ENCODE measurements at regions not wholly inside any gene's neighbourhood (a gene's known extent, or its start where the extent isn't known, plus 50 kb on each side); places are given as distances from the start of the nearest gene placed in this dataset.

DNA sequence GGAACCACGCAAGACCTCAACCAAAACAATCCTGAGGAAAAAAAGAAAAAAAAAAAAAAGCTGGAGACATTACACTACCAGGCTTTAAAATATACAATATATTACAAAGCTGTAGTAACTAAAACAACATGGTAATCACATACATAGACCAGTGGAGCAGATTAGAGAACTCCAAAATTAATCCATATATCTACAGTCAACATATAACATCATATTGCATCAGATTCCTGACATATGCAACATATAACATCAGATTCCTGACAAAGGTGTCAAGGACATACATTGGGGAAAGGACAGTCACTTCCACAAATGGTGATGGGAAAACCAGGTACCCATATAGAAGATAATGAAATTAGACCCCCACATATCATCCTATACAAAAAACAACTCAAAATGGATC is 145.8 kb downstream of the BTG1 start:
- Histone ChIP-seq H2AFZ (ENCODE audit: low read depth, low read length) (no peak overlapping the region), H3K4me3 (ENCODE audit: low read depth in 1 of 2, low read length in 2 of 2) (no peak overlapping the region), H3K27me3 (ENCODE audit: insufficient read depth, low read length, poor library complexity) (no peaks in the 10 kb centered on the region), H4K20me1 (ENCODE audit: insufficient read depth, low read length) (no peaks in the 10 kb centered on the region), H3K4me2 (ENCODE audit: insufficient read depth, low read length) (no peak overlapping the region), H3K9ac (ENCODE audit: low read depth, low read length) (no peak overlapping the region), H3K9me3 (ENCODE audit: insufficient read depth, low read length, severe bottlenecking) (peaks cover 5% of the 10 kb centered on the region), H3K4me1 (ENCODE audit: insufficient read depth, low read length) (no peaks in the 10 kb centered on the region; the same call in 1 of the 2 replicates), H3K27ac (ENCODE audit: low read length) (no peak overlapping the region), H3K79me2 (ENCODE audit: insufficient read depth, low read length) (no peaks in the 10 kb centered on the region), H3K36me3 (ENCODE audit: insufficient read depth, low read length) (no peaks in the 10 kb centered on the region)
- no peak for DNase-seq
- TF ChIP-seq EZH2 (IDR thresholded peaks at IDR 0.05; ENCODE audit: borderline replicate concordance, low read depth, low read length, severe bottlenecking): no peak
- TF ChIP-seq, protein P1, sequence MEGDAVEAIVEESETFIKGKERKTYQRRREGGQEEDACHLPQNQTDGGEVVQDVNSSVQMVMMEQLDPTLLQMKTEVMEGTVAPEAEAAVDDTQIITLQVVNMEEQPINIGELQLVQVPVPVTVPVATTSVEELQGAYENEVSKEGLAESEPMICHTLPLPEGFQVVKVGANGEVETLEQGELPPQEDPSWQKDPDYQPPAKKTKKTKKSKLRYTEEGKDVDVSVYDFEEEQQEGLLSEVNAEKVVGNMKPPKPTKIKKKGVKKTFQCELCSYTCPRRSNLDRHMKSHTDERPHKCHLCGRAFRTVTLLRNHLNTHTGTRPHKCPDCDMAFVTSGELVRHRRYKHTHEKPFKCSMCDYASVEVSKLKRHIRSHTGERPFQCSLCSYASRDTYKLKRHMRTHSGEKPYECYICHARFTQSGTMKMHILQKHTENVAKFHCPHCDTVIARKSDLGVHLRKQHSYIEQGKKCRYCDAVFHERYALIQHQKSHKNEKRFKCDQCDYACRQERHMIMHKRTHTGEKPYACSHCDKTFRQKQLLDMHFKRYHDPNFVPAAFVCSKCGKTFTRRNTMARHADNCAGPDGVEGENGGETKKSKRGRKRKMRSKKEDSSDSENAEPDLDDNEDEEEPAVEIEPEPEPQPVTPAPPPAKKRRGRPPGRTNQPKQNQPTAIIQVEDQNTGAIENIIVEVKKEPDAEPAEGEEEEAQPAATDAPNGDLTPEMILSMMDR (IDR thresholded peaks at IDR 0.05; ENCODE audit: borderline replicate concordance, extremely low read depth, low read length, poor library complexity, severe bottlenecking): no peak
- no peak for ATAC-seq (ENCODE audit: insufficient read depth, low read depth)

DNA sequence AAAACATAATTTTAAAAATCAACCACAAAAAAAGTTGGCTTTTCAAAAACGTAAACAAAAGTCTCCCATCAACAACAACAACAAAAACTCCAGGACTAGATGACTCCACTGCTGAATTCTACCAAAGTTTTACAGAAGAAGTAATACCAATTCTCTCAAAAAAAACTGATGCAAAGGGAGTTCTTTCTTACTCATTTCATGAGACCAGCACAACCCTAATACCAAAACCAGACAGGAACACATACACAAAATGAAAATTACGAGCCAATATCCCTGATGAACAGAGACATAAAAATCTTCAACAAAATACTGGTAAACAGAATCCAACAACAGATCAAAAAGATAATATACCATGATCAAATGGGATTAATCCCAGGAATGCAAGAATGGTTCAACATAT is 147.3 kb downstream of the BTG1 start:
- H3K4me3 ChIP-seq (ENCODE audit: low read depth in 1 of 2, low read length in 2 of 2): no peak overlapping the region
- no peak overlapping the region for H3K27ac ChIP-seq (ENCODE audit: low read length)
- H4K20me1 ChIP-seq (ENCODE audit: insufficient read depth, low read length): no peaks in the 10 kb centered on the region
- no peak for ATAC-seq (ENCODE audit: insufficient read depth, low read depth)
- H3K9ac ChIP-seq (ENCODE audit: low read depth, low read length): no peak overlapping the region
- TF ChIP-seq, protein P1 (IDR thresholded peaks at IDR 0.05; ENCODE audit: borderline replicate concordance, extremely low read depth, low read length, poor library complexity, severe bottlenecking): no peak
- no peak for TF ChIP-seq EZH2 (IDR thresholded peaks at IDR 0.05; ENCODE audit: borderline replicate concordance, low read depth, low read length, severe bottlenecking)
- peaks cover 5% of the 10 kb centered on the region for H3K9me3 ChIP-seq (ENCODE audit: insufficient read depth, low read length, severe bottlenecking)
- no peak overlapping the region for H2AFZ ChIP-seq (ENCODE audit: low read depth, low read length)
- no peaks in the 10 kb centered on the region for H3K27me3 ChIP-seq (ENCODE audit: insufficient read depth, low read length, poor library complexity)
- no peaks in the 10 kb centered on the region for H3K79me2 ChIP-seq (ENCODE audit: insufficient read depth, low read length)
- no peak overlapping the region for H3K4me2 ChIP-seq (ENCODE audit: insufficient read depth, low read length)
- H3K36me3 ChIP-seq (ENCODE audit: insufficient read depth, low read length): no peaks in the 10 kb centered on the region
- no peaks in the 10 kb centered on the region; the same call in 1 of the 2 replicates for H3K4me1 ChIP-seq (ENCODE audit: insufficient read depth, low read length)
- no peak for DNase-seq

DNA sequence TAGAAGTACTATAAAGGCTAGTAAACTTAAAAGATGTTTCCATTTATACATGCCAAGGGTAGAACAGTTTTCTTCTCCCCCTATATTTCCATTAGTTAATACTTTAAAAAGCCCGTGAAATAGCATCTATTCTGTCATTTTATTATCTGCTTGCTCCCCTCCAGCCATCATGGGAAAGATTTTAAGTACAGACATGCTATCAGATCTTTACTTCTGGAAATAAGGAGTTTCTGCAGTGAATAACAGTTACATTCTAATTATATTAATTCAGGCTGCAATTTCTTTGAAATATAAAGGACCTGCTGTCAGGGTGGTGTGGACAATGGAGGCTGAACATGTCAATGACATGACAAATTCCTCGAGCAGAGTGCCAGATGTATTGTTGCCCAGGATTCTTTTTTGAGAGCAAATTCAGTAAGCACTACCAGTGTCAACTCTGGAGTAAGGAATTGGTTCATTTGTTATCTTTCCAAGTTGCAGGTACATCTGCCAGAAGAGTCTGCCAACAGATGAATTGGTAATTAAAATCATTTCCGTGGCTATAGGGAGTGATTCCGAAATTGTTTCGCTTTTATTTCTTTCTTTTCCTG is 151.3 kb downstream of the BTG1 start:
- TF ChIP-seq, protein P1 (IDR thresholded peaks at IDR 0.05; ENCODE audit: borderline replicate concordance, extremely low read depth, low read length, poor library complexity, severe bottlenecking): no peak
- no peak for TF ChIP-seq EZH2 (IDR thresholded peaks at IDR 0.05; ENCODE audit: borderline replicate concordance, low read depth, low read length, severe bottlenecking)
- Histone ChIP-seq H3K36me3 (ENCODE audit: insufficient read depth, low read length) (no peaks in the 10 kb centered on the region), H3K4me2 (ENCODE audit: insufficient read depth, low read length) (no peak overlapping the region), H3K79me2 (ENCODE audit: insufficient read depth, low read length) (no peaks in the 10 kb centered on the region), H3K4me1 (ENCODE audit: insufficient read depth, low read length) (no peaks in the 10 kb centered on the region), H3K9ac (ENCODE audit: low read depth, low read length) (no peak overlapping the region), H3K27me3 (ENCODE audit: insufficient read depth, low read length, poor library complexity) (no peaks in the 10 kb centered on the region), H3K27ac (ENCODE audit: low read length) (no peak overlapping the region), H3K9me3 (ENCODE audit: insufficient read depth, low read length, severe bottlenecking) (peaks cover 2% of the 10 kb centered on the region), H2AFZ (ENCODE audit: low read depth, low read length) (no peak overlapping the region), H3K4me3 (ENCODE audit: low read depth in 1 of 2, low read length in 2 of 2) (no peak overlapping the region), H4K20me1 (ENCODE audit: insufficient read depth, low read length) (no peaks in the 10 kb centered on the region)
- no peak for DNase-seq
- ATAC-seq (ENCODE audit: insufficient read depth, low read depth): no peak
